ENCODE measurements at regions not wholly inside any gene's neighbourhood (a gene's known extent, or its start where the extent isn't known, plus 50 kb on each side); places are given as distances from the start of the nearest gene placed in this dataset.

GRCh38 chr3:186487819-186488218 lies 56.4 kb downstream of the CRYGS start:
- WGBS, 2 donors, result 76 to 89% methylated on average over 3 of the region's 3 CpGs
- FAIRE-seq (no peak), ATAC-seq (no peak), DNase-seq (no peak)
- H3K27ac ChIP-seq, result no peak overlapping the region
- H3K4me1 ChIP-seq, result no peaks in the 10 kb centered on the region
- H3K27me3 ChIP-seq, result no peaks in the 10 kb centered on the region
- no peak for TF ChIP-seq CTCF (IDR thresholded peaks at IDR 0.05)
- H3K4me3 ChIP-seq, result no peak overlapping the region
- intact Hi-C loops (cut with DNase I), result no loop called here
- H3K36me3 ChIP-seq, result no peaks in the 10 kb centered on the region
- H3K9me3 ChIP-seq, result no peaks in the 10 kb centered on the region

- DNase-seq (no peak), FAIRE-seq (no peak), ATAC-seq (no peak)
- no peaks in the 10 kb centered on the region for H3K36me3 ChIP-seq
- H3K27ac ChIP-seq, result no peak overlapping the region
- intact Hi-C loops (cut with DNase I), result no loop called here
- no peaks in the 10 kb centered on the region for H3K27me3 ChIP-seq
- no peaks in the 10 kb centered on the region for H3K4me1 ChIP-seq
- H3K9me3 ChIP-seq, result no peaks in the 10 kb centered on the region
- no peak overlapping the region for H3K4me3 ChIP-seq
- 82 to 92% methylated on average over 4 of the region's 4 CpGs for WGBS, 2 donors
- TF ChIP-seq CTCF (IDR thresholded peaks at IDR 0.05), result no peak
Measured at GRCh38 chr3:186487037-186487436, 57.1 kb downstream of the CRYGS start.

- TF ChIP-seq CTCF (IDR thresholded peaks at IDR 0.05), result no peak
- no peaks in the 10 kb centered on the region for H3K27me3 ChIP-seq
- ATAC-seq (peak; percentile 50 to 77 (median 62)), DNase-seq (peak in 2 of 6 donors; percentile 34 to 39), FAIRE-seq (no peak)
- intact Hi-C loops (cut with DNase I), result no loop called here
- no peaks in the 10 kb centered on the region for H3K36me3 ChIP-seq
- H3K27ac ChIP-seq, result no peak overlapping the region
- H3K9me3 ChIP-seq, result no peaks in the 10 kb centered on the region
- H3K4me3 ChIP-seq, result no peak overlapping the region
- peaks cover 0 to 4% (median 0%) of the 10 kb centered on the region in 3 donors for H3K4me1 ChIP-seq
- 56 to 58% methylated on average over 8 of the region's 8 CpGs for WGBS, 2 donors
Measured at GRCh38 chr3:186483611-186484340, 60.4 kb downstream of the CRYGS start.

- no peaks in the 10 kb centered on the region for H3K36me3 ChIP-seq
- TF ChIP-seq CTCF (IDR thresholded peaks at IDR 0.05), result no peak
- 84% methylated on average over 4 of the region's 4 CpGs for WGBS, 2 donors
- H3K4me3 ChIP-seq, result no peak overlapping the region
- no peaks in the 10 kb centered on the region for H3K9me3 ChIP-seq
- H3K4me1 ChIP-seq, result peaks cover 0 to 4% (median 0%) of the 10 kb centered on the region in 3 donors
- ATAC-seq (no peak), DNase-seq (no peak), FAIRE-seq (no peak)
- no peak overlapping the region for H3K27ac ChIP-seq
- intact Hi-C loops (cut with DNase I), result no loop called here
- no peaks in the 10 kb centered on the region for H3K27me3 ChIP-seq
Measured at GRCh38 chr3:186481526-186481925, 62.7 kb downstream of the CRYGS start.

- Histone ChIP-seq H3K36me3 (no peaks in the 10 kb centered on the region), H3K27me3 (no peaks in the 10 kb centered on the region), H3K27ac (no peak overlapping the region), H3K9me3 (no peaks in the 10 kb centered on the region), H3K4me3 (no peak overlapping the region), H3K4me1 (peaks cover 0 to 4% (median 0%) of the 10 kb centered on the region in 3 donors)
- no peak for ATAC-seq
- intact Hi-C loops (cut with DNase I), result no loop called here
- no peak for DNase-seq
- FAIRE-seq, result no peak
- no peak for TF ChIP-seq CTCF (IDR thresholded peaks at IDR 0.05)
- WGBS, 2 donors, result 90 to 96% methylated on average over 4 of the region's 4 CpGs
Measured at GRCh38 chr3:186477876-186478275, 66.3 kb downstream of the CRYGS start.
